Karpas-422 (cell line): ENCODE measurements at regions not wholly inside any gene's neighbourhood (a gene's known extent, or its start where the extent isn't known, plus 50 kb on each side); places are given as distances from the start of the nearest gene placed in this dataset.

ENCODE experiments used
- DNase-seq: peaks from one replicate; pipeline ENCODE4 v3.0.0-alpha.2; 2015
- H2AFZ ChIP-seq: fragments of 200-600 bp; sonication (generic); 2 replicates; pipeline ENCODE4 v1.6.1; 2014; ENCODE audit warnings: antibody characterized with exemption, low read length, mixed read lengths
- H3K27ac ChIP-seq: fragments of 200-600 bp; sonication (generic); 2 replicates; pipeline ENCODE4 v1.5.1; 2014; ENCODE audit warnings: mild to moderate bottlenecking, low read length, moderate library complexity
- H3K27me3 ChIP-seq: fragments of 200-600 bp; sonication (generic); 2 replicates; pipeline ENCODE4 v1.6.1; 2014; ENCODE audit warnings: low read length, mixed read lengths
- H3K36me3 ChIP-seq: fragments of 200-600 bp; sonication (generic); 2 replicates; pipeline ENCODE4 v1.6.1; 2014; ENCODE audit warnings: low read length, mixed read lengths; ENCODE audit not compliant: insufficient read depth
- H3K4me1 ChIP-seq: fragments of 200-600 bp; sonication (generic); 2 replicates; pipeline ENCODE4 v1.6.1; 2014; ENCODE audit warnings: mild to moderate bottlenecking, low read length, mixed read lengths
- H3K4me2 ChIP-seq: fragments of 200-600 bp; sonication (generic); 2 replicates; pipeline ENCODE4 v1.6.1; 2014; ENCODE audit warnings: low read length, low read depth, mild to moderate bottlenecking; ENCODE audit not compliant: poor library complexity, severe bottlenecking
- H3K4me3 ChIP-seq: fragments of 200-600 bp; sonication (generic); 2 replicates; pipeline ENCODE4 v1.5.1; 2014; ENCODE audit warnings: mild to moderate bottlenecking, antibody characterized with exemption, low read length, mixed read lengths
- H3K79me2 ChIP-seq: fragments of 200-600 bp; sonication (generic); 2 replicates; pipeline ENCODE4 v1.6.1; 2014; ENCODE audit warnings: mild to moderate bottlenecking, low read length, mixed read lengths
- H3K9ac ChIP-seq: fragments of 200-600 bp; sonication (generic); 2 replicates; pipeline ENCODE4 v1.6.0; 2014; ENCODE audit warnings: low read length
- H3K9me2 ChIP-seq: fragments of 200-600 bp; sonication (generic), shearing (Covaris generic); replicated peaks from 2 replicates; pipeline ENCODE4 v1.6.0; 2014; ENCODE audit warnings: mild to moderate bottlenecking, low read length, moderate library complexity; ENCODE audit not compliant: insufficient read depth
- H3K9me3 ChIP-seq: fragments of 300-700, 200-600 bp; sonication (generic); 2 replicates; pipeline ENCODE4 v1.6.1; 2014; ENCODE audit warnings: low read length, mixed read lengths
- H4K20me1 ChIP-seq: fragments of 200-600 bp; sonication (generic); 2 replicates; pipeline ENCODE4 v1.6.1; 2014; ENCODE audit warnings: mild to moderate bottlenecking, antibody characterized with exemption, low read length, low read depth; ENCODE audit not compliant: insufficient read depth

- peaks cover 22% of the 10 kb centered on the region; the same call in 1 of the 2 replicates for H3K9me3 ChIP-seq
- no peaks in the 10 kb centered on the region for H3K36me3 ChIP-seq
- H3K9ac ChIP-seq, result no peak overlapping the region
- H2AFZ ChIP-seq, result no peak overlapping the region
- no peaks in the 10 kb centered on the region for H3K9me2 ChIP-seq
- H3K79me2 ChIP-seq, result no peaks in the 10 kb centered on the region
- no peak for DNase-seq
- no peak overlapping the region for H3K27ac ChIP-seq
- H4K20me1 ChIP-seq, result no peaks in the 10 kb centered on the region
- H3K4me1 ChIP-seq, result no peaks in the 10 kb centered on the region
- no peaks in the 10 kb centered on the region for H3K27me3 ChIP-seq
- H3K4me3 ChIP-seq, result no peak overlapping the region
- no peak overlapping the region for H3K4me2 ChIP-seq
Observed at GRCh38 chr10:108104551-108105156, 940.1 kb upstream of the SORCS1 start.

- Histone ChIP-seq H3K27ac (no peak overlapping the region), H3K9ac (no peak overlapping the region), H3K9me3 (peaks cover 30% of the 10 kb centered on the region), H3K27me3 (no peaks in the 10 kb centered on the region), H3K79me2 (no peaks in the 10 kb centered on the region), H3K9me2 (no peaks in the 10 kb centered on the region), H3K36me3 (no peaks in the 10 kb centered on the region), H3K4me3 (no peak overlapping the region), H3K4me1 (no peaks in the 10 kb centered on the region), H2AFZ (no peak overlapping the region), H3K4me2 (no peak overlapping the region), H4K20me1 (no peaks in the 10 kb centered on the region)
- DNase-seq, result no peak
Observed at GRCh38 chr10:108097258-108097657, 932.8 kb upstream of the SORCS1 start.

GRCh38 chr10:108095932-108096925, 931.7 kb upstream of the SORCS1 start:
- Histone ChIP-seq H3K27me3 (no peaks in the 10 kb centered on the region), H3K36me3 (no peaks in the 10 kb centered on the region), H3K9me2 (no peaks in the 10 kb centered on the region), H3K9ac (no peak overlapping the region), H2AFZ (no peak overlapping the region), H3K79me2 (no peaks in the 10 kb centered on the region), H4K20me1 (no peaks in the 10 kb centered on the region), H3K4me1 (no peaks in the 10 kb centered on the region), H3K9me3 (peaks cover 33% of the 10 kb centered on the region), H3K4me3 (no peak overlapping the region), H3K4me2 (no peak overlapping the region), H3K27ac (no peak overlapping the region)
- DNase-seq, result no peak

GRCh38 chr10:108090476-108091215, 926.1 kb upstream of the SORCS1 start:
- Histone ChIP-seq H3K27ac (no peak overlapping the region), H3K79me2 (no peaks in the 10 kb centered on the region), H3K36me3 (no peaks in the 10 kb centered on the region), H3K4me1 (no peaks in the 10 kb centered on the region), H4K20me1 (no peaks in the 10 kb centered on the region), H3K9ac (no peak overlapping the region), H3K9me3 (peaks cover 14% of the 10 kb centered on the region), H3K4me3 (no peak overlapping the region), H2AFZ (no peak overlapping the region), H3K4me2 (no peak overlapping the region), H3K27me3 (no peaks in the 10 kb centered on the region), H3K9me2 (no peaks in the 10 kb centered on the region)
- no peak for DNase-seq

GRCh38 chr10:108086502-108086901, 922.0 kb upstream of the SORCS1 start:
- Histone ChIP-seq H3K4me3 (no peak overlapping the region), H3K9ac (no peak overlapping the region), H3K9me3 (peaks cover 7% of the 10 kb centered on the region), H3K27ac (no peak overlapping the region), H3K79me2 (no peaks in the 10 kb centered on the region), H4K20me1 (no peaks in the 10 kb centered on the region), H2AFZ (no peak overlapping the region), H3K27me3 (no peaks in the 10 kb centered on the region), H3K4me2 (no peak overlapping the region), H3K9me2 (no peaks in the 10 kb centered on the region), H3K36me3 (no peaks in the 10 kb centered on the region), H3K4me1 (no peaks in the 10 kb centered on the region)
- no peak for DNase-seq

GRCh38 chr10:108082596-108082995, 918.1 kb upstream of the SORCS1 start:
- H3K4me1 ChIP-seq, result no peaks in the 10 kb centered on the region
- H3K9me3 ChIP-seq, result peaks cover 26% of the 10 kb centered on the region
- H3K4me3 ChIP-seq, result no peak overlapping the region
- H3K36me3 ChIP-seq, result no peaks in the 10 kb centered on the region
- H2AFZ ChIP-seq, result no peak overlapping the region
- H3K79me2 ChIP-seq, result no peaks in the 10 kb centered on the region
- DNase-seq, result no peak
- no peak overlapping the region for H3K4me2 ChIP-seq
- no peak overlapping the region for H3K9ac ChIP-seq
- H3K27ac ChIP-seq, result no peak overlapping the region
- H4K20me1 ChIP-seq, result no peaks in the 10 kb centered on the region
- H3K27me3 ChIP-seq, result no peaks in the 10 kb centered on the region
- no peaks in the 10 kb centered on the region for H3K9me2 ChIP-seq

GRCh38 chr10:108078263-108078662, 913.8 kb upstream of the SORCS1 start:
- H3K79me2 ChIP-seq, result no peaks in the 10 kb centered on the region
- no peak for DNase-seq
- H3K9me2 ChIP-seq, result no peaks in the 10 kb centered on the region
- peaks cover 51% of the 10 kb centered on the region for H3K9me3 ChIP-seq
- no peaks in the 10 kb centered on the region for H3K4me1 ChIP-seq
- no peak overlapping the region for H3K9ac ChIP-seq
- no peaks in the 10 kb centered on the region for H3K36me3 ChIP-seq
- no peak overlapping the region for H2AFZ ChIP-seq
- H3K27me3 ChIP-seq, result no peaks in the 10 kb centered on the region
- no peak overlapping the region for H3K4me3 ChIP-seq
- no peak overlapping the region for H3K4me2 ChIP-seq
- no peak overlapping the region for H3K27ac ChIP-seq
- H4K20me1 ChIP-seq, result no peaks in the 10 kb centered on the region

- Histone ChIP-seq H2AFZ (no peak overlapping the region), H3K27ac (no peak overlapping the region), H3K4me1 (no peaks in the 10 kb centered on the region), H3K9ac (no peak overlapping the region), H3K4me2 (no peak overlapping the region), H3K79me2 (no peaks in the 10 kb centered on the region), H3K36me3 (no peaks in the 10 kb centered on the region), H3K4me3 (no peak overlapping the region), H4K20me1 (no peaks in the 10 kb centered on the region), H3K9me3 (peaks cover 42% of the 10 kb centered on the region), H3K27me3 (no peaks in the 10 kb centered on the region), H3K9me2 (no peaks in the 10 kb centered on the region)
- DNase-seq, result no peak
Observed at GRCh38 chr10:108072466-108072865, 908.0 kb upstream of the SORCS1 start.
